ENCODE measurements at regions not wholly inside any gene's neighbourhood (a gene's known extent, or its start where the extent isn't known, plus 50 kb on each side); places are given as distances from the start of the nearest gene placed in this dataset.

GRCh38 chr9:85334228-85334627 lies 407.5 kb downstream of the AGTPBP1 start:
- DNase-seq (ENCODE audit: low spot score in 2 of 2): no peak
- WGBS: 79% methylated on average over 2 of the region's 2 CpGs
- Histone ChIP-seq H3K9me3 (no peaks in the 10 kb centered on the region), H3K36me3 (no peaks in the 10 kb centered on the region), H3K27me3 (no peaks in the 10 kb centered on the region), H3K27ac (no peak overlapping the region), H3K4me1 (no peaks in the 10 kb centered on the region), H3K4me3 (no peak overlapping the region)
- TF ChIP-seq EP300 (IDR thresholded peaks at IDR 0.05): no peak
- no peak for TF ChIP-seq POLR2A (IDR thresholded peaks at IDR 0.05)
- TF ChIP-seq POLR2AphosphoS5 (IDR thresholded peaks at IDR 0.05): no peak
- no peak for TF ChIP-seq CTCF (IDR thresholded peaks at IDR 0.05)

DNA sequence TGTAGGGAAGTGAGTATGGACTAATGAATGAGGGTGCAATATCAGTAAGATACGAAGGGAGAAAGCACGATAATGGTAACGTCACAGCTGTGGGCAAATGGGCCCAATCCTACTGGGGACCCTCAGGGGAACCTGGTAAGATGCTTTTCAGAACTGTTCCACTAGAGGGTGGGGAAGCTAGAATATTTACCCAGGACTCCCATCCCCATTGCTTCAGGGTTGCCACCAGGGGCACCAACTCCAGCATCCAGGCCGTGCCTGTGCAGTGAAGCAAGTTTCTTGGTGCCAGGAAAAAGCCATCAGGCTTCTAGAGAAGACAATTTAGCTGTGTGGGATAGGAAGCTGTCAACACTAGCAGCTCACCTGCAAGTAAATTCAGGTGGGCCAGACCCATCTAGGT lies 409.3 kb downstream of the AGTPBP1 start:
- no peaks in the 10 kb centered on the region for H3K4me1 ChIP-seq
- no peak overlapping the region for H3K4me3 ChIP-seq
- 78% methylated on average over 4 of the region's 4 CpGs for WGBS
- DNase-seq (ENCODE audit: low spot score in 2 of 2): no peak
- TF ChIP-seq EP300 (IDR thresholded peaks at IDR 0.05): no peak
- TF ChIP-seq POLR2A (IDR thresholded peaks at IDR 0.05): no peak
- TF ChIP-seq POLR2AphosphoS5 (IDR thresholded peaks at IDR 0.05): no peak
- no peak for TF ChIP-seq CTCF (IDR thresholded peaks at IDR 0.05)
- no peaks in the 10 kb centered on the region for H3K9me3 ChIP-seq
- H3K27me3 ChIP-seq: no peaks in the 10 kb centered on the region
- H3K36me3 ChIP-seq: no peaks in the 10 kb centered on the region
- no peak overlapping the region for H3K27ac ChIP-seq

GRCh38 chr9:85331626-85332025 lies 410.1 kb downstream of the AGTPBP1 start:
- Histone ChIP-seq H3K9me3 (no peaks in the 10 kb centered on the region), H3K36me3 (no peaks in the 10 kb centered on the region), H3K4me3 (no peak overlapping the region), H3K4me1 (no peaks in the 10 kb centered on the region), H3K27me3 (no peaks in the 10 kb centered on the region), H3K27ac (no peak overlapping the region)
- WGBS: 58% methylated on average over 1 of the region's 1 CpG
- DNase-seq (ENCODE audit: low spot score in 2 of 2): no peak
- TF ChIP-seq CTCF (IDR thresholded peaks at IDR 0.05) (no peak), POLR2A (IDR thresholded peaks at IDR 0.05) (no peak), EP300 (IDR thresholded peaks at IDR 0.05) (no peak), POLR2AphosphoS5 (IDR thresholded peaks at IDR 0.05) (no peak)

- WGBS: 72% methylated on average over 4 of the region's 4 CpGs
- no peak for TF ChIP-seq CTCF (IDR thresholded peaks at IDR 0.05)
- no peak for TF ChIP-seq EP300 (IDR thresholded peaks at IDR 0.05)
- TF ChIP-seq POLR2A (IDR thresholded peaks at IDR 0.05): no peak
- no peaks in the 10 kb centered on the region for H3K27me3 ChIP-seq
- no peak overlapping the region for H3K4me3 ChIP-seq
- no peaks in the 10 kb centered on the region for H3K4me1 ChIP-seq
- H3K36me3 ChIP-seq: no peaks in the 10 kb centered on the region
- H3K9me3 ChIP-seq: peaks cover 5% of the 10 kb centered on the region
- no peak for DNase-seq (ENCODE audit: low spot score in 2 of 2)
- H3K27ac ChIP-seq: no peak overlapping the region
Observed at GRCh38 chr9:85322592-85322991, 419.2 kb downstream of the AGTPBP1 start.

DNA sequence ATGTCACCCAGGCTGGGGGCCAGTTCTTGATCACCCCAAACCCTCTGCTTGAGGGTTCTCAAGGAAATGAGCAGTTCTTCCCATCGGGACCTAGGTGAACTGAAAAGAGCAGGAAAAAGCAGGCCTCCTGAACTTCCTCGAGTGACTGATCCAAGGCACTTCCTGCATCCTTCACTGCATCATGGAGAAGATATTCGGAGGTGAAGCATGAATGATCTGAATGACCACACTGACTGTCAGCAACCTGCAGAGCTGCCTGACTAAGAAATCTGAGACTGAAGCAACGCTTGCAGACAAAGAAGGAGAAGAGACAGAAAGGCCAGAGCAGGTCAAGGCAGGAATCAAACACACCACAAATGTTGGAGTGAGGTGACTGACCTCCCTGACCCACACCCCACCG lies 420.2 kb downstream of the AGTPBP1 start:
- DNase-seq (ENCODE audit: low spot score in 2 of 2): no peak
- WGBS: 88% methylated on average over 5 of the region's 5 CpGs
- H3K9me3 ChIP-seq: peaks cover 5% of the 10 kb centered on the region
- TF ChIP-seq CTCF (IDR thresholded peaks at IDR 0.05): no peak
- no peak for TF ChIP-seq EP300 (IDR thresholded peaks at IDR 0.05)
- no peak for TF ChIP-seq POLR2A (IDR thresholded peaks at IDR 0.05)
- TF ChIP-seq POLR2AphosphoS5 (IDR thresholded peaks at IDR 0.05): no peak
- no peaks in the 10 kb centered on the region for H3K4me1 ChIP-seq
- no peaks in the 10 kb centered on the region for H3K27me3 ChIP-seq
- no peak overlapping the region for H3K4me3 ChIP-seq
- H3K27ac ChIP-seq: no peak overlapping the region
- H3K36me3 ChIP-seq: no peaks in the 10 kb centered on the region
